ENCODE measurements at regions not wholly inside any gene's neighbourhood (a gene's known extent, or its start where the extent isn't known, plus 50 kb on each side); places are given as distances from the start of the nearest gene placed in this dataset.

DNA sequence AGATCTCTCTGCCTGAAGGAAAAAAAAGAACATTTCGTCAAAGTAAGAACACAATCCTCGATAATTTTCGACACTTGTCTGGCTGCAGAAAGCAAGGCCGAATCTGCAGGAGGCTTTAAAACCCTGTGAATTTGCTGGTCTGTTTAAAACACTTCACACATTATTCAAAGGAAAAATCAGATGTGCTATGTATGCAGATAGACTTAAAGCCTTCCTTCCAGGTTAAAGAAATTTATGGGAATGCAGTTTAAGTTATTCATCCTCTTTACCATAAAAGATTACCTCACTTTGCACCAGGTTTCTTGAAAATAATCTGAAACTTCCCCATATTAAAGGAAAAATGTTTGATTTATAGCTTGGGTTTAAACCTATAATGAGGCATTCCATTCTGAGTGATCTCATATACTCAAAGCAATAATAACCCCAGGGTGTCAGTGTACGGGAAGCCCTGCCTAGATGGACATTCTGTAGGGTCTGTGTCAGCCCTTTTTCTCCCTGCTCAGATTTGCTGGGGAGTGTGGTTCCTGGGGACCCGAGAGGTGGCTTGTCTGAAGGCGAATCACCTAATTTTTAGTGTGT is 323.5 kb upstream of the SLC24A2 start:
- no peak for DNase-seq

DNA sequence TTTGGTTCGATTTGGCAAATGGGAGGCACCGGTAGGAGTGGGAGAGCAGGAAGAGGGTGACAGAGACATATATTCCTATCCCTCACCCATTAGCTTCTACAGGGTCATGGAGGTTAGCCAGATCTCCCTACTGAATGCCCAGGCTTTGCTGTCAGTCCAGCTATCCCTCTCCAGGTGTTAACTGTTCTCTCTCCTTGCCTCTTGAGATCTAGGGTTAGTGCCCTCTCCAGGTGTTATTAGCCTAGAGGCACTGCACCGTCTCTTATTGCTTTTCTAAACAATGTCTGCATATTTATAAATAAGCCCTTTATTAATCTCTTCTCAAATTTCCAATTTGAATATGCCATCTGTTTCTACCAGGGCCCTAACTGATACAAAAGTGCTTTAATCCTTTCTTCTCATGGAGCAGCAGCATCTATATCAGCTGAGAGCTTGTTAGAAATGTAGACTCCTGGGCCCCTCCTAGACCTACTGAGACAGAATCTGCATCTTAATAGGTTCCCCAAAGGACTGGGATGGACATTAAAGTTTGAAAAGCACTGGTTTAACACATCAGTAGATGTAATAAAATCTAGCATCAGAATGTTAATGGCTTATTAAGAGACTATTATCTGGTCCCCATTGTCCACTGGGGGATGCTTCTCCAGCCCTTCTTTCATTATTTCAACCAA is 322.5 kb upstream of the SLC24A2 start:
- no peak for DNase-seq

DNA sequence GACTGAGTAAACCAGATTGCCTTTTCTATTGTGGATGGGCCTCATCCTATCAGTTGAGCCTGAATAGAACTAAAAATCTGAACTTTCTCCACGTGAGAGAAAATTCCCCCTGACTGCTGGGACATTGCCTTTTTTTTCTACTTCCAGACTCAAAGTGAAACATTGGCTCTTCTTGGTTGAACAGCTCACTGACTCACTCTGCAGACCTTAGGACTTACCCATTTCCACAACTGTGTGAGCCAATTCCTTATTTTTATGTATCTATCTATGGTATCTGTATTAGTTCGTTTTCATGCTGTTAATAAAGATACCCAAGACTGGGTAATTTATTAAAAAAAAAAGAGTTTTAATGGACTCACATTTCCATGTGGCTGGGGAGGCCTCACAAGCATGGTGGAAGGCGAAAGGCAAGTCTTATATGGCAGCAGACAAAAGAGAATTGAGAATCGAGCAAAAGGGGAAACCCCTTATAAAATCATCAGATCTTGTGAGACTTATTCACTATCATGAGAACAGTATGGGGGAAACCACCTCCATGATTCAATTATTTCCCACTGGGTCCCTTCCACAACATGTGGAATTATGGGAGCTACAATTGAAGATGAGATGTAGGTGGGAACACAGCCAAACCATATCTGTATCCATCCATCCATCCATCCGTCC is 306.7 kb upstream of the SLC24A2 start:
- DNase-seq: no peak

DNA sequence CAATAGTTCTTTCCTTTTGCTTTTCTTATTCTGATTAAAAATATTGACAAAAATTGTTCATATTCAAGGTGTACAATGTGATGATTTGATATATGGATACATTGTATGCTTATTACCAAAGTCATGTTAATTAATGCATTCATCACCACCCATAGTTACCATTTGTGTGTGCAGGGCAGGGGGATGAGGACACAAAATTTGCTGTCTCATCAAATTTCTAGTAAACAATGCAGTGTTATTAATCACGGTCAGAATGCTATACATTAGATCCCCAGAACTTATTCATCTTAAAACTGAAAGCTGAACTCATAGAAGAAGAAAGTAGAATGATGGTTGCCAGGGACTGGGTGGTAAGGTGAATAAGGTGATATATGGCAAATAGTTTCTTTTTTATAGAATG is 303.7 kb upstream of the SLC24A2 start:
- no peak for DNase-seq

DNA sequence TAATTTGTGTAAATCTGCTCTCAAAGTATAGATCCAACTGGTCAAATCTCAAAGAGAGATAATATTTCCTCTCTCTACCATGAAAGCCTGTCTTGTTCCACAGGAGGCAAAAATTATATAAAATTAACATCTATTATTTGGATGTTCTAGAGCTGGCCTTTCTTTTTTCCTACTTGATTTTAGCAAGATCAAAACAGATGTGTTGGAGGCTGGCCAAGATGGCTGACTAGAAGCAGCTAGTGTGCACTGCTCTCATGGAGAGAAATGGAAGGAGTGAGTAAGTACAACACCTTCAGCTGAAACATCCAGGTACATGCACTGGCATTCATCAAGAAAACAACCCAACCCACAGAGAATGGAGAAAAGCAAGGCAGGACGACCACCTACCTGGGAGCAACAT is 298.6 kb upstream of the SLC24A2 start:
- no peak for DNase-seq

DNA sequence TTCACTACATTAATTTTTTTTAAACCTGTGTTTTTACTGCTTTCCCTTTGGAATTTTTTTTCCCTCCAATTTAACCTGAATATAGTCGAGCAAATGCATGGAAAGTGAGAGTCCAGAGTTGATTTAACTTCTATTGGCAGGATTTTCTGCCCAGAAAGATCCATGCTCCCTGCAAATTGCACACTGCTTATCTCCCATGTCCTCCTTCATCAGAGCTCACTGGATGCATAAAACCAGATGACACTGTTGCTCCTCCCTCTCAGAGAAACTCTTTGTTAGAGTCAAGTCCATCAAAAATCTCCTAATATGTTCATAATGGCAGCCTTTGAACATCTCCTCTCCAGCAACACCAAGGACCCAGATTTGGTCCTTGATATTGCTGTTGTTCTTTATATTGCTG is 297.0 kb upstream of the SLC24A2 start:
- DNase-seq: no peak

DNA sequence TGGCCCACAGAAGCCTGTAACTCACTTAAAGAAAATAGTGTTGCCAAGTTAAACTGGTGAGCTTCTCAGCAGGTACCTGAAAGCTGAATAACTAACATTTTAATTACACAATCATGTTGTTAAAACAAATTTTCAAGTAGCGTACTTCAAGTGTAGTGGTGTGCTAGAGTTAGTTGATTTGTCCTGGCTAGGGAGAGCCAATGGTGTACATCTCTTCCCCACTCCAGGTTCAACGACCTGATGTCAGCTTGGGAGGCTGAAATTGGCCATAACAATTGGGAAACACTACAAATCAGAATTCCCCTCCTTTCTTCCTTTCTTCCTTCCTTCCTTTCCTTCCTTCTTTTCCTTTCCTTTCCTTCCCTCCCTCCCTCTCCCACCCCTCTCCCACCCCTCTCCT is 295.3 kb upstream of the SLC24A2 start:
- DNase-seq: no peak

DNA sequence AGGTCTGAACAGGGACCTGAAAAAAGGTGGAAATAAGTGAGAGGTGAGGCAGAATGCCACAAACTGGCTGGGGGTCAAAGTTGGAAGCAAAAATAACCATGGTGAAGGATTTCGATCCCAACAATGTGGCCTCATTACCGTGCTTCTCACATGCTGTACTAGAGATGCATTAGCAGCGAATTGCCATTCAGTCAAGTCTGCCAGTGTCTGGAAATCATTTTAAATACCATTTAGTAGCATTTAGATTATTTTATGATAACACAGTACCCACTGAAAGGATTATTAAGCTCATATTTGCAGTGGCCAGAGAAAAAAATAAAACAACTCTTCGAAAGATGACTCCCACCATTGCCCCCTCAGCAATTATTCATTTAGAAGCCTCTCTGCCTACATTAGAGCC is 294.6 kb upstream of the SLC24A2 start:
- no peak for DNase-seq

DNA sequence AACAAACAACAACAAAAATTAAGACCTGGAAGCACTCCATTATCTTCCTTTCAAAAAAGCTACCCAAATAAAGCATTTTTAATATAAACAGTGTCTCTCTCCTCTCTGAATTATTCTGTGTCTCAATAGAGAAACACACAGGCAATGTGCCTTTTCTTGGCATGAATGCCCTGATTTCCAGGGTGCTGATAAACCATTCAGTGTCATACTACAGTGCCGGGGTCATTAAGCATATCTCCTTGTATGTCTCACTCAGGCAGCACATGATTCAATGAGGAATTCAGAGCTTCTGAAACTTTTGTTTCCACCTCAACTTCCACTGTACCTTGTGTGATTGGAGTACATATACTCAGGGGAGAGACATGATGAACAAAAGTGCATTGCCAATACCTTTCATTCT is 294.0 kb upstream of the SLC24A2 start:
- DNase-seq: no peak

DNA sequence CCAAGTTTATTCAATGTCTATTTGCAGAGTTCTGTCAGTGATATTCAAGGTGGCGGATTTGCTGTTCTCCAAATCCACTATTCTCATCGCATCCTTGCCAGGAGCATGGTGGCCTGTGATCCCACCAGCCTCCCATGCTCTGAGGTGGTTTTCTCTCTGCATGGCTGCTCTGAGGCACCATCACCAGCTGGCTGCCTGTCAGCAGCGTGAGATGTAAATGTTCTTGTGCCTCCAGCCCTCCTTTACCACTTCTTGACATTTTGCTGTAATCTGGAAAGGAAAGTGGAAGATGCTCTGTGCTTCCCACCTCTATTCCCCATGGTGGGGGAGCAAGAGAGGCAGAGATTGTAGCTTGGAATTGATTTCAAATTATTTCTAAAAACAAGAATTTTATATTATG is 293.6 kb upstream of the SLC24A2 start:
- no peak for DNase-seq

DNA sequence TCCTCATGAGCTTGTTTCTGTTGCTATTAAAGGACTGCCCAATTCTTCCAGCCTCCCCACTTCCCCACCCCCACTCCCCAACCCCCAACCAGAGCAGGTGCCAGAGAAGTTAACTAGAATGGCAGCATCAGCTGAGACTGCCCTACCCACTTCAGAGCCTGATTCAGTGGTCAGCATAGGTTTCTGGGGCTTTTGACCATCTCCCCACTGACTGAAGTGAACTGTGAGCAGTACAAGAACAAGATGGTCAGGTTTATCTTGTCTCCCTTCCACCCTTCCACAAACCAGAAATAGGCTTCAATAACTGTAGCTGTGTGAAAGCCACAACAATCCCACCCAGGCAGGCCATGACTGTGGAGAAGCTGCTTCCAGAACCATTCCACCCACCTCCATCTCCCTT is 289.4 kb upstream of the SLC24A2 start:
- DNase-seq: no peak

DNA sequence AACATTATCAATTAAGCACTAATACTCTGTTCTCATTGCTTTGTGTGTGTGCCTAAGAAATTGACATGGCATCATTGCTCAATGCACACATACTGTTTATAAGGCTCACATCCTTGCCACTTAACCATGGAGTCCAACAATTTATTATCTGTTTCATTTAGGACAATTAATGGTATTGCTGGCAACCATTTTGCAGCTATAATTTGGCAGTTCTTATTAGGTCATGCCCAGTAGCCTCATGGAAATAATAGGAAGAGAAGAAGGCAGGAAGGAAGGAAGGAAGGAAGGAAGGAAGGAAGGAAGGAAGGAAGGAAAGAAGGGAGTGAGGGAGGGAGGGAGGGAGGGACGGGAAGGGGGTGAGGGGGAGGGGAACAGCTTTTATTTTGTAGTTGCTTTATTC is 285.5 kb upstream of the SLC24A2 start:
- DNase-seq: no peak

DNA sequence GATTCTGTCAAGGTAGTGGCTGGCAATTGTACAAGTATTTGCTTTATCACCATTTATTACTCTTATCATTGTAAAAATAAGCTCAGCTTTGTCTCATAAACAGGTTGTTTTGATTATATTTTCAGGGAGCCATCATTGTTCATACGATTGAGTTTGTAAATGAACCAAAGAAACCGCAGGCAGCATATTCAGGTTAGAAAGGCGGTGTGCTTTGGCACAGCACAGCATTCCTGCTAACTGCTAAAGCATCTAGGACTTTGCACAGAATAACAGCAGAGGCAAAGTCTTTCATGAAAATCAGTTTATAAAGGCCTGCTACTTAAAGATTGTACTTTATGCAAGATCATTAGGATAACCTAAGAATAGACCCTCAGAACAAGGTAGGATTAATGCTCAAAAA is 281.5 kb upstream of the SLC24A2 start:
- DNase-seq: no peak

DNA sequence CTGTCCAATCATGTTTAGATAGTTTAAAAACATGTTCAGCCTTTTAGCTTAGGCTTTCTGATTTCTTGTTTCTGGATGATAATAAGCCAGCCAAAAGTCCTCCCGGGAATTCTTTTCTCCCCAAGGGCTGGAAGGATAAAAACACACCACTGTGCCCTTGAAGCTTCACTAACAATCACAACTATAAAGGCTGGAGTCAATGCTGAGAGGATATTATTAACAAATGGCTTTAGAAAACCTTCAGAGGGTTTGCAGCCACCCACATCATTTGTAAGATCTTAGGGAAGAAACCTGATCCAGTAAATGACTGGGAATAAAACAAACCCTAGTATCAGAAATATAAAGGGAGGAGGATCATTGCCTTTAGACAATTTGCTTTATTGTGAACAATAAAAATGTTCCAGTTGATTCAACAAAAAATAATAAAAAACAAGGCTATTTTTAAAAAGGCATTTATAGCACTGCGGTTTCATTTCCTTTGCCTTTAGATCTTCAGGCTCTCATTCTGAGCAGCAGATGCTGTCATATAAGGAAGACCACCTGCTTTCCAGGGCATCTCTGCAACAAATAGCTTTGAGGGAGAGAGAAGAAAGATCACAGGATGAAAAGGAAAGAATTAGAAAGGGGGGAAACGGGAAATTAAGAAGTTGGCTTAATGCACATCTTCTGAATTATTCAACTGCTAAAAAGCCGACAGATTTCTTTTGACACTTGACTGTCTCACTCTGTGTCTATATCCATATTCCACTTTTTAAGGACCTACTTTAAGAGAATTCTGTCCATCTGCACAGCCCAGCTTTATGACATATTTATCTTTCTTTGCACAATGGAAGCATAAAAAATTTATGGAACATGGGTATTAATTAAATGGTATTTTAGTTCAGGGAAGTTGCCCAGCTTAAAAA is 277.2 kb upstream of the SLC24A2 start:
- no peak for DNase-seq

DNA sequence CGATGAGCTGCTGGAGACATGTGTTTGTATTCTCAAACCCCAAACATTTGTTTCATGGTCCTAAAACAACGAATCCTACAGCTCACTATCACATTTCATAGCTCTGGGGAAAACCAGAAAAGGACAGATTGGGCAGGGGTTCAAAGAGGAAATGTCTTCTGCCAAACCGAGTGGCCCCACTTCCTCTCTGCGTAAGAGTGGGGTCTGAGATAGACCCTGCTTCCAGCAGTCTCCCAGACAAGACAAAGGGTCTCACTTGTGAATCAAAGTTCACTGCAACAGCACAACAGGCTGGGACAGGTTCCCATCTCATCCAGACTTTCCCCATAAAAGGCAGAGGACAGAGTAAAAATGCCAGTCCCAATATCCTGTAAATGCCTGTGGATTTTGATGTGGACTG is 276.2 kb upstream of the SLC24A2 start:
- no peak for DNase-seq

DNA sequence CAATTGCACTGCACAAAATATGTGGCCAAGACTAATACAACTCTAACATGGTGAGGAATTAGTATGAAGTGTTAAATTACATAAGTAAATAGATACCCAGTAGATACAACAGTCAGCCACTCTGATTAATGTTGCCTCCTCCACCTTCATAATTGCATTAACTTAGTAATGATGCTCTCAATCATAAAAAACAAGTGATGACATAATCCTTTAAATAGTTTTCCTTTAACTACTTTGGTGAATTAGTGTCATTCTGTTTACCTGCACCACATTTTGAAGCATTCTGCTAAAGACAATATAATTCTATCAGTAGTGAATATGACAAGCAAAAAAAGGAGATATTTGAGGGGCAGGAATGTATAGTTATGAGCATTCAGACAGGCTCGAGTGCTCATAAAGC is 265.9 kb upstream of the SLC24A2 start:
- no peak for DNase-seq

DNA sequence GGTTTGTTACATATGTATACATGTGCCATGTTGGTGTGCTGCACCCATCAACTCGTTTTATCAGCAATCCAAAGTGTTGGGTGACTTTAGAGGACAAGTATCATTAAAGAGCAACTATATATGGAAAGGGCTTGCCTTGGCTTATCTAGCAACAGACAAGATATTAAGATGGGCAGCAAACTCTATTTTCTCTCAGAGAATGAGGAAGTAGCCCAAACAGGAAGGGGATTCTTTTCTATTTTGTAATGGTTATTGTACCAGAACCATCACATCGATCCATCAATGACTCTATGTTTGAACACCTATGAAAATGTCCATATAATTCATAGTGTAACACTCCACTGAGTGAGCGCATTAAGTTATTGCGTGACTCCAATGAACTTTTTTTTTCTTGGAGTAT is 260.1 kb upstream of the SLC24A2 start:
- DNase-seq: no peak

DNA sequence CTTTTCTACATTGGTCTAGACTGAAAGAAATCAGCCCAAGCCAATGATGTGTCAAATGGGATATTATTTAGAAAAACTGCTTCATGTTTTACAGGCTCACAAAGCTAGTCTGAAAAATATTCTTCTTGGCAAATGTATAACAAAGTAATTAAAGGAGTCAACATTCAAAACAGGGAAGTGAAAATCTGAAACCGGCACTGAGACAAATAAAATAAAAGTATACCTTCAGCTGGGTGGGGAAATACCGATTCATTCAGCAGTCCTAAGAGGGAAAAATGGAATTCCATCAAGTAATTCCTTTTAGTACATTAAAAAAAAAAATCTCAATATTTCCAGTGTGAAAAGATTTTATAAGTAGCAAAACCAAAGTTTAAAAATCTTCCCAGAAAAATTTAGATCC is 259.6 kb upstream of the SLC24A2 start:
- DNase-seq: no peak

DNA sequence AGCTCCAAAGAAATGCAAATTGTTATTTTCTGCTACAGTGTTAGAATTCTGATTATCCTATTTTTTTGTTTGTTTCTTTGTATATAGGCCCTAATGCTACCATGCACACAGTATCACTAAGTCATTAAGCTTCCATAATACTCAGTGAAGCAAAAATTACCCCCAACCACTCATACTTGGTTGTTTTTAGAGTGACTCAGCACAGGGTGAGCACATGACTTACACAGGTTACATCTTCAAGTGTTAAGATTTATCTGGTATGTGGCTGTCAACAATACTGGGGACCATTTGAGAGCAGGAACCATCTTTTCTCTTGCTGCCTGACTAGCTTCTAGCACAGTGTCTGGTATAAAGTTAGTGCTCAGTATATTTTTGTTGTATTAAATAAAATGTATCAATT is 255.8 kb upstream of the SLC24A2 start:
- no peak for DNase-seq

DNA sequence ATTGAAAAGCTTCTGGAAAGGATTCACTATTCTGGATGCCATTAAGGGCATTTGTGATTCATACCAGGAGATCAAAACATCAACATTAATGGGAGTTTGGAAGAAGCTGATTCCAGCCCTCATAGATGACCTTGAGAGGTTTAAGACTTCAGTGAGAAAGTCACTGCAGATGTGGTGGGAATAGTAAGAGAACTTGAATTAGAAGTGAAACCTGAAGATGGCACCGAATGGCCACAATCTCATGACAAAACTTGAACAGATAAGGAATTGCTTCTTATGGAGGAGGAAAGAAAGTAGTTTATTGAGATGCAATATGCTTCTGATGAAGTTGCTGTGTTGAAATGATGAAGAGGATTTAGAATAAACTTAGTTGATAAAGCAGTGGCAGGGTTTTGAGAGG is 254.6 kb upstream of the SLC24A2 start:
- no peak for DNase-seq

DNA sequence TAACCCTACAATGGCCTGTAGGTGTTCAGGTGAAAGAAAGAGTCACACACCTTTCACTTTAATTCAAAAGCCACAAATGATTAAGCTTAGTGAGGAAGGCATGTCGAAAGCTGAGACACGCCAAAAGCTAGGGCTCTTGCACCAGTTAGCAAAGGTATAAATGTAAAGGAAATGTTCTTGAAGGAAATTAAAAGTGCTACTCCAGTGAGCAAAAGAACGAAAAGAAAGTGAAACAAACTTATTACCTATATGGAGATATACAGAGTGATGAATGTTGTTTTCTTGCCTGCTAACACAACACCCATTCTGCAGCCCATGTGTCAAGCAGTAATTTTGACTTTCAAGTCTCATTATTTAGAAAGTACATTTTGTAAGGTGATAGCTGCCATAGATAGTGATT is 254.2 kb upstream of the SLC24A2 start:
- no peak for DNase-seq

DNA sequence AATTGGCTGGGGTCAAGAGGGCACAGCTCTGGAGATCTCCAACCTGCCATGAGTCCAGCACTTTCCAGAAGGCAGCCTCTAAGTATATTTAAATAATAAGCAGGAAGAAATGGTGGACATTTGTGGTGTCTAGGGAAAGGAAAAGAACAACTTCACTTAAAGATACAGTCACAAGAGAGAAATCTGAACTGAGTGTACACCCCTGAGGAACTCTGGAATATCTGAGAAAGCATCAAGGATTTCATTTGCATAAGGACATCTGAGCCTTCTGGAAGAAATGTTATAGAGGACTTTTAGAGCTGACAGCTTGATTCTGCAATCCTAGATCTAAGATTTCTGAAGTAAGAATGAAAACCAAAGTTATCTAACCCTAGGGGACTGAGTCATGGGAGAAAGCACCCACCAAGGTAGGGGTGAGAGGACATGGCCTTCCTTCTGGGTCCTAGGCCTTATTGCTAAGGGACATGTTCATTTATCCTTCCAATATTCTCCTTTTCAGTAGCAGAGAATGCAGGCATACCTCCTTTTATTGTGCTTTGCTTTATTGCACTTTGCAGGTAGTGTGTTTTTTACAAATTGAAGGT is 253.4 kb upstream of the SLC24A2 start:
- no peak for DNase-seq

DNA sequence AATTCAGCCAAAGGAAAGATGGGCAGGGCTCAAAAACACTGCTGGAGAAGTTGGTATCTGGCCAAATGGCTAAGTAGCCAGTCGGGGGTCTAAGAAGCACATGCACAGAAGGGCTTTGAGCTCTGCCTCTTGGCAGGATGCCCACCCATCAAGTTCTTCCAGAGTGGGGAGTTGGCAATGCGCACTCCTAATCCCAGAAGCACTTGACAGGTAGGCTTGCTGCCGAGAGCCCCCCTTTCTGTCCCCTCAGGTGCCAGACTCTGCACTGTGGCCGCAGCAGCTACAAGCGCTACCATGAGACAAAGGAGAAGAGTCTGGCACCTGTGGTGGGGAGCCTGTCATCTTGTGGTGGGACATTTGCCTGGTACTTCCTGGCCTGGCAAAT is 252.9 kb upstream of the SLC24A2 start:
- no peak for DNase-seq
